H1 (cell line): ENCODE measurements at regions not wholly inside any gene's neighbourhood (a gene's known extent, or its start where the extent isn't known, plus 50 kb on each side); places are given as distances from the start of the nearest gene placed in this dataset.

Experiments
- CTCF ChIA-PET: fragments of 300-600 bp; sonication (Branson Sonifier 250); formaldehyde crosslinking; loops from one replicate; lab custom pipeline; 2021; ENCODE audit not compliant: partially characterized antibody; lab: Charles Lee
- POLR2A ChIA-PET: fragments of 300-600 bp; sonication (Branson Sonifier 250); formaldehyde crosslinking; loops from one replicate; lab custom pipeline; 2021; ENCODE audit warnings: inconsistent platforms; ENCODE audit not compliant: partially characterized antibody; lab: Charles Lee
- DNase-seq, 2 experiments: peaks; one replicate each; pipeline versions ENCODE4 v3.0.0 to v3.0.0-alpha.2; 2010 to 2022; ENCODE audit warnings: low spot score in 2 of 2, low read depth in 1 of 2, mixed read lengths in 1 of 2
- FAIRE-seq: peaks from 2 replicates; lab custom pipeline; 2011; peaks lifted over from hg19 to GRCh38; lab: Jason Lieb, UNC
- H2AFZ ChIP-seq: 2 replicates; pipeline ENCODE4 v1.8.1; 2012; ENCODE audit warnings: low read length, inconsistent platforms
- H2AK5ac ChIP-seq: 2 replicates; pipeline ENCODE4 v1.6.1; 2013; ENCODE audit warnings: low read depth, low read length
- H2BK120ac ChIP-seq: replicated peaks from 2 replicates; pipeline ENCODE3; 2013; ENCODE audit warnings: low read depth, low read length, inconsistent platforms
- H2BK12ac ChIP-seq: 2 replicates; pipeline ENCODE4 v1.6.1; 2013; ENCODE audit warnings: low read depth, low read length
- H2BK15ac ChIP-seq: 2 replicates; pipeline ENCODE4 v1.6.1; 2013; ENCODE audit warnings: low read length
- H2BK20ac ChIP-seq: 2 replicates; pipeline ENCODE4 v1.6.1; 2013; ENCODE audit warnings: low read length
- H2BK5ac ChIP-seq: 2 replicates; pipeline ENCODE4 v1.6.1; 2013; ENCODE audit warnings: low read depth, low read length
- H3K14ac ChIP-seq: 2 replicates; pipeline ENCODE4 v1.6.1; 2013; ENCODE audit warnings: inconsistent platforms; ENCODE audit not compliant: insufficient read length
- H3K18ac ChIP-seq: 2 replicates; pipeline ENCODE4 v1.6.1; 2013; ENCODE audit warnings: low read length; ENCODE audit errors: extremely low read depth
- H3K23ac ChIP-seq: 2 replicates; pipeline ENCODE4 v1.6.1; 2013; ENCODE audit warnings: inconsistent platforms; ENCODE audit not compliant: insufficient read length
- H3K23me2 ChIP-seq: 2 replicates; pipeline ENCODE4 v1.6.1; 2013; ENCODE audit warnings: low read depth, low read length
- H3K27ac ChIP-seq: 2 replicates; pipeline ENCODE4 v1.6.1; 2011; ENCODE audit warnings: low read depth, low read length, inconsistent platforms
- H3K27me3 ChIP-seq, 4 experiments: replicated peaks in 1 of 4; 1 replicate in 1 of 4; 2 replicates in 3 of 4; pipeline versions ENCODE4 v1.6.1 to v1.8.1; 2011 to 2013; ENCODE audit warnings: low read length in 3 of 4, mild to moderate bottlenecking in 3 of 4, inconsistent platforms in 2 of 4, mixed read lengths in 2 of 4, moderate library complexity in 1 of 4; ENCODE audit not compliant: control insufficient read depth in 3 of 4, insufficient read depth in 3 of 4; ENCODE audit errors: extremely low read depth in 1 of 4
- H3K36me3 ChIP-seq, 4 experiments: 2 replicates each; pipeline versions ENCODE4 v1.6.1 to v1.8.1; 2011 to 2013; ENCODE audit warnings: mild to moderate bottlenecking in 4 of 4, low read length in 3 of 4, moderate library complexity in 2 of 4, control low read depth in 1 of 4, inconsistent platforms in 1 of 4; ENCODE audit not compliant: insufficient read depth in 4 of 4, control insufficient read depth in 2 of 4
- H3K4ac ChIP-seq: replicated peaks from 2 replicates; pipeline ENCODE3; 2013; ENCODE audit warnings: low read length, low read depth, mixed read lengths, inconsistent platforms; ENCODE audit not compliant: insufficient read length
- H3K4me1 ChIP-seq, 4 experiments: replicated peaks in 1 of 4; 1 replicate in 1 of 4; 2 replicates in 3 of 4; pipeline versions ENCODE4 v1.6.1 to v1.8.1; 2011 to 2013; ENCODE audit warnings: low read length in 3 of 4, inconsistent platforms in 2 of 4, mixed read lengths in 1 of 4; ENCODE audit not compliant: insufficient read depth in 4 of 4, control insufficient read depth in 3 of 4
- H3K4me2 ChIP-seq, 2 experiments: 2 replicates each; pipeline versions ENCODE4 v1.6.1 to v1.8.1; 2011 to 2013; ENCODE audit warnings: low read depth in 2 of 2, low read length in 2 of 2, control low read depth in 1 of 2, inconsistent platforms in 1 of 2, mild to moderate bottlenecking in 1 of 2; ENCODE audit not compliant: insufficient read depth in 1 of 2
- H3K4me3 ChIP-seq, 4 experiments: fragments of 200-600, 300-600 bp in 1 of 4; sonication (generic), shearing (Covaris generic), sonication (Bioruptor Twin) in 1 of 4; 2 replicates each; pipeline versions ENCODE4 v1.5.1 to v1.8.1; 2011 to 2016; ENCODE audit warnings: low read length in 4 of 4, low read depth in 3 of 4, control low read depth in 2 of 4, inconsistent platforms in 2 of 4, mild to moderate bottlenecking in 2 of 4, mixed read lengths in 1 of 4, moderate library complexity in 1 of 4; ENCODE audit not compliant: insufficient read depth in 2 of 4; ENCODE audit errors: extremely low read depth in 1 of 4
- H3K56ac ChIP-seq: replicated peaks from 2 replicates; pipeline ENCODE3; 2013; ENCODE audit warnings: low read depth, mild to moderate bottlenecking, mixed read lengths, low read length, inconsistent platforms; ENCODE audit not compliant: insufficient read length
- H3K79me1 ChIP-seq: 2 replicates; pipeline ENCODE4 v1.6.1; 2013; ENCODE audit warnings: low read depth, low read length, control low read depth
- H3K79me2 ChIP-seq, 2 experiments: 2 replicates each; pipeline versions ENCODE4 v1.6.1 to v1.8.1; 2012 to 2013; ENCODE audit warnings: low read length in 2 of 2, mild to moderate bottlenecking in 2 of 2, inconsistent platforms in 1 of 2; ENCODE audit not compliant: insufficient read depth in 2 of 2, control insufficient read depth in 1 of 2
- H3K9ac ChIP-seq, 4 experiments: replicated peaks in 1 of 4; 1 replicate in 1 of 4; 2 replicates in 3 of 4; pipeline versions ENCODE4 v1.6.1 to v1.8.1; 2011 to 2013; ENCODE audit warnings: low read depth in 3 of 4, low read length in 3 of 4, control low read depth in 2 of 4, mild to moderate bottlenecking in 2 of 4, moderate library complexity in 2 of 4, inconsistent platforms in 1 of 4; ENCODE audit errors: extremely low read depth in 1 of 4
- H3K9me3 ChIP-seq, 2 experiments: 2 replicates each; pipeline versions ENCODE4 v1.6.1 to v1.8.1; 2012 to 2013; ENCODE audit warnings: mild to moderate bottlenecking in 2 of 2, moderate library complexity in 2 of 2, control low read depth in 1 of 2, inconsistent platforms in 1 of 2, low read depth in 1 of 2, low read length in 1 of 2, mixed read lengths in 1 of 2; ENCODE audit not compliant: insufficient read depth in 2 of 2
- H4K20me1 ChIP-seq, 2 experiments: replicated peaks in 1 of 2; 2 replicates each; pipeline versions ENCODE3 to v1.8.1; 2011 to 2013; ENCODE audit warnings: inconsistent platforms in 2 of 2, low read length in 2 of 2, mild to moderate bottlenecking in 1 of 2; ENCODE audit not compliant: insufficient read depth in 2 of 2, control insufficient read depth in 1 of 2
- H4K5ac ChIP-seq: 2 replicates; pipeline ENCODE4 v1.6.1; 2013; ENCODE audit warnings: low read length, low read depth, mixed read lengths, inconsistent platforms; ENCODE audit not compliant: insufficient read length
- H4K8ac ChIP-seq: 2 replicates; pipeline ENCODE4 v1.8.0; 2013; ENCODE audit warnings: mild to moderate bottlenecking, moderate library complexity, low read length, inconsistent platforms; ENCODE audit not compliant: insufficient read depth; ENCODE audit errors: extremely low read depth
- H4K91ac ChIP-seq: replicated peaks from 2 replicates; pipeline ENCODE3; 2013; ENCODE audit warnings: low read length, mixed read lengths, inconsistent platforms; ENCODE audit not compliant: insufficient read length
- CEBPB ChIP-seq: IDR thresholded peaks from 2 replicates; pipeline ENCODE4 v1.6.1; 2012; ENCODE audit warnings: low read depth, low read length
- HDAC2 ChIP-seq, 2 experiments: fragments of 300-600 bp in 1 of 2; sonication (generic) in 1 of 2; IDR thresholded peaks; 2 replicates each; pipeline ENCODE4 v1.6.1; 2011 to 2012; ENCODE audit warnings: low read depth in 2 of 2, low read length in 2 of 2, mild to moderate bottlenecking in 2 of 2, moderate library complexity in 2 of 2, borderline replicate concordance in 1 of 2, inconsistent platforms in 1 of 2
- JUN ChIP-seq: IDR thresholded peaks from 2 replicates; pipeline ENCODE4 v1.6.1; 2011; ENCODE audit warnings: low read depth, mild to moderate bottlenecking, improper control_type of control experiment, low read length
- KDM5A ChIP-seq: fragments of 200-600 bp; IDR thresholded peaks from 2 replicates; pipeline ENCODE4 v1.7.1; 2012; ENCODE audit warnings: mild to moderate bottlenecking, low read length, inconsistent platforms, mixed read lengths
- MAFK ChIP-seq: IDR thresholded peaks from 2 replicates; pipeline ENCODE4 v1.6.1; 2012; ENCODE audit warnings: low read depth, mild to moderate bottlenecking, improper control_type of control experiment, low read length
- NRF1 ChIP-seq: IDR thresholded peaks from 2 replicates; pipeline ENCODE4 v1.6.1; 2011; ENCODE audit warnings: mild to moderate bottlenecking, low read depth, low read length, improper control_type of control experiment
- PHF8 ChIP-seq: fragments of 200-600 bp; sonication (generic); conservative IDR thresholded peaks from 2 replicates; pipeline ENCODE4 v1.7.1; 2012; ENCODE audit warnings: low read depth, mild to moderate bottlenecking, inconsistent platforms, low read length, moderate library complexity
- SAP30 ChIP-seq: fragments of 300-600 bp; sonication (generic); IDR thresholded peaks from 2 replicates; pipeline ENCODE4 v1.7.1; 2012; ENCODE audit warnings: low read length, moderate library complexity, mild to moderate bottlenecking, inconsistent platforms; ENCODE audit not compliant: insufficient read depth, insufficient replicate concordance
- SIN3A ChIP-seq, 2 experiments: IDR thresholded peaks in 1 of 2; conservative IDR thresholded peaks in 1 of 2; 2 replicates each; pipeline ENCODE4 v1.6.1; 2011 to 2012; ENCODE audit warnings: low read length in 2 of 2, improper control_type of control experiment in 1 of 2, low read depth in 1 of 2, mild to moderate bottlenecking in 1 of 2
- SIRT6 ChIP-seq: IDR thresholded peaks from one replicate; pipeline ENCODE4 v1.7.1; 2012; ENCODE audit warnings: low read length, inconsistent platforms
- SP1 ChIP-seq: IDR thresholded peaks from 2 replicates; pipeline ENCODE4 v1.6.1; 2011; ENCODE audit warnings: low read depth, low read length
- ZNF274 ChIP-seq: IDR thresholded peaks from 2 replicates; pipeline ENCODE4 v1.7.0; 2012; ENCODE audit warnings: low read length, borderline replicate concordance; ENCODE audit errors: extremely low read depth
- WGBS, 2 experiments: shearing (Covaris generic) in 1 of 2; methylation state at CpG; one replicate each; pipeline versions ENCODE4 v1.1.6 to v1.1.7; 2013 to 2015; ENCODE audit warnings: low lambda C conversion rate in 2 of 2, mixed read lengths in 2 of 2, inconsistent platforms in 1 of 2, low coverage in 1 of 2, missing lambda C conversion rate in 1 of 2; ENCODE audit not compliant: insufficient replicate concordance in 2 of 2, insufficient coverage in 1 of 2, insufficient read length in 1 of 2; ENCODE audit errors: extremely low coverage in 1 of 2, missing lambda C conversion rate in 1 of 2; 5-methylcytosine and 5-hydroxymethylcytosine counted together
- TF ChIP-seq, protein P1 (sequence below): IDR thresholded peaks from 2 replicates; pipeline ENCODE4 v1.6.1; 2012; ENCODE audit warnings: inconsistent platforms
- TF ChIP-seq, protein P2 (sequence below): IDR thresholded peaks from 2 replicates; pipeline ENCODE4 v1.6.1; 2012; ENCODE audit warnings: inconsistent platforms

DNA sequence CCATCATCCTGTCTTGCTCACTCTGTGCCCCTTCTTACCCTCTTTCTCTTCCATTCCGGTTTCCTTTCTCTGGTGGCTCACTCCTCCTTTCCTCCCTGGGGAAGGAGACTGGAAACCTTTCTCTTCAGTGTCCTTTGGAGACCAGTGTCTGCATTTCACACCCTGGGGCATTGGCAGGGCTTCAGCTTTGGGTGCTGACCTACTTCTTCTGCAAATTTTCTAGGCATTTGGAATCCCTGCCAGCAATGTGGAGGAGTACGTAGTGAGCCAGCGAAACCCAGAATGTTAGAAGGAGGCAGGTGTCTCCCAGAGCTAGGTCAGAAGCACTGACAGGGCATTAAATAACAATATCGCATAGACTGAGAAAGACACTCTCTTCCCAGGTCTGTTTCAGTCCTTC, 122.2 kb downstream of the SLC28A3 start:
- H3K4me3 ChIP-seq: no peak overlapping the region
- H2AK5ac ChIP-seq: no peak overlapping the region
- H3K18ac ChIP-seq: no peak overlapping the region
- POLR2A ChIA-PET: no interaction called here
- no peak overlapping the region for H3K27ac ChIP-seq
- no peak overlapping the region for H3K23ac ChIP-seq
- no peak overlapping the region for H3K9ac ChIP-seq
- H3K79me1 ChIP-seq: no peaks in the 10 kb centered on the region
- H4K91ac ChIP-seq: no peak overlapping the region
- H3K4ac ChIP-seq: no peak overlapping the region
- H3K79me2 ChIP-seq: no peaks in the 10 kb centered on the region
- H2AFZ ChIP-seq: no peak overlapping the region
- H3K9me3 ChIP-seq: peaks cover 7 to 11% of the 10 kb centered on the region in 2 experiments; a peak in 2 of 4 replicates
- H3K56ac ChIP-seq: no peak overlapping the region
- no peak overlapping the region for H2BK12ac ChIP-seq
- 91% methylated on average over 4 of the region's 4 CpGs; no CpG with 5 or more reads in 1 of the 2 experiments for WGBS, 2 experiments
- H3K4me2 ChIP-seq: no peak overlapping the region
- H3K14ac ChIP-seq: no peak overlapping the region
- peaks cover 0 to 1% (median 0%) of the 10 kb centered on the region in 4 experiments; a peak in 1 of 7 replicates for H3K27me3 ChIP-seq
- FAIRE-seq: no peak
- no peaks in the 10 kb centered on the region for H4K20me1 ChIP-seq
- H3K23me2 ChIP-seq: no peaks in the 10 kb centered on the region
- no peak overlapping the region for H4K8ac ChIP-seq
- H2BK5ac ChIP-seq: no peak overlapping the region
- no peaks in the 10 kb centered on the region for H3K4me1 ChIP-seq
- no peak overlapping the region for H2BK20ac ChIP-seq
- H2BK15ac ChIP-seq: no peak overlapping the region
- CTCF ChIA-PET: no interaction called here
- no peak for DNase-seq
- no peak overlapping the region for H4K5ac ChIP-seq
- H3K36me3 ChIP-seq: no peaks in the 10 kb centered on the region
- no peak overlapping the region for H2BK120ac ChIP-seq
- TF ChIP-seq KDM5A: no peak
- TF ChIP-seq SIRT6: no peak
- TF ChIP-seq MAFK: no peak
- TF ChIP-seq NRF1: no peak
- TF ChIP-seq PHF8: no peak
- TF ChIP-seq SP1: no peak
- TF ChIP-seq SAP30: no peak
- TF ChIP-seq, protein P1, sequence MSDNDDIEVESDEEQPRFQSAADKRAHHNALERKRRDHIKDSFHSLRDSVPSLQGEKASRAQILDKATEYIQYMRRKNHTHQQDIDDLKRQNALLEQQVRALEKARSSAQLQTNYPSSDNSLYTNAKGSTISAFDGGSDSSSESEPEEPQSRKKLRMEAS: no peak
- TF ChIP-seq JUN: no peak
- no peak for TF ChIP-seq SIN3A (conservative IDR thresholded peaks at IDR 0.05 in 1 of 2, IDR thresholded peaks at IDR 0.05 in 1 of 2; ENCODE audit: low read depth in 1 of 2, low read length in 2 of 2)
- no peak for TF ChIP-seq CEBPB
- no peak for TF ChIP-seq HDAC2 (IDR thresholded peaks at IDR 0.05; ENCODE audit: borderline replicate concordance in 1 of 2, low read depth in 2 of 2, low read length in 2 of 2)
- no peak for TF ChIP-seq ZNF274
- TF ChIP-seq, protein P2, sequence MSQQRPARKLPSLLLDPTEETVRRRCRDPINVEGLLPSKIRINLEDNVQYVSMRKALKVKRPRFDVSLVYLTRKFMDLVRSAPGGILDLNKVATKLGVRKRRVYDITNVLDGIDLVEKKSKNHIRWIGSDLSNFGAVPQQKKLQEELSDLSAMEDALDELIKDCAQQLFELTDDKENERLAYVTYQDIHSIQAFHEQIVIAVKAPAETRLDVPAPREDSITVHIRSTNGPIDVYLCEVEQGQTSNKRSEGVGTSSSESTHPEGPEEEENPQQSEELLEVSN: no peak
